ENCODE measurements at regions not wholly inside any gene's neighbourhood (a gene's known extent, or its start where the extent isn't known, plus 50 kb on each side); places are given as distances from the start of the nearest gene placed in this dataset.

DNA sequence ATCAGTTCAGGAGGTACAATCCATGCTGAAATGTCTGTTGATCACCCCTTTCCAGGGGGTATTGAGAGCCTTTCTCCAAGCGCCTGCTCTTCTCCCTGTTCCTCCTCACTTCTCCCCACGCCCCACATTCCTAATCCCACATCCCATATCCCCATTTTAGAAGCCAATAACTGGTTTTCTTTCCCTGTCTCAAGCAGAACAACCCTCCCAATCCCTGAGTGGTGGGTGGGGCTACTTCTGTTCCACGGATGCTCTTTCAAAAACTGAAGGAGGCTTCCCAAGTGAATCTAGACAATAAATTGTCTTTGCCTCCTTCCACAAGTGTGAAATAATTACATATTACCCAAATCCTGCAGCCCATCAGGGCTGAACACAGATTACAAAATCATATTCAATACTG, 77.0 kb upstream of the SEMA6A start:
- no peaks in the 10 kb centered on the region for H3K9me2 ChIP-seq (ENCODE audit: insufficient read depth)
- H3K4me1 ChIP-seq (ENCODE audit: insufficient read depth): peaks cover 59% of the 10 kb centered on the region
- H3K4me3 Mint-ChIP-seq: peak overlapping the region; percentile 51; the same call in 1 of the 3 replicates
- H3K4me2 ChIP-seq: peak overlapping the region; percentile 30
- H3K36me3 ChIP-seq (ENCODE audit: insufficient read depth): no peaks in the 10 kb centered on the region
- peak overlapping the region; percentile 95 for H3K27ac Mint-ChIP-seq
- H3K36me3 Mint-ChIP-seq (ENCODE audit: low read depth): no peaks in the 10 kb centered on the region
- no peaks in the 10 kb centered on the region for H3K9me3 Mint-ChIP-seq
- H3F3A ChIP-seq (replicated peaks; ENCODE audit: low read depth): no peaks in the 10 kb centered on the region
- ATAC-seq: peak; percentile 28
- no peak overlapping the region for H3K4me3 ChIP-seq
- H3K27me3 Mint-ChIP-seq (ENCODE audit: insufficient read depth, low read depth, poor library complexity): peaks cover 1% of the 10 kb centered on the region
- DNase-seq (ENCODE audit: low spot score): peak; percentile 16
- no peaks in the 10 kb centered on the region for H3K27me3 ChIP-seq (ENCODE audit: insufficient read depth)
- peak overlapping the region; percentile 65 for H3K27ac ChIP-seq (ENCODE audit: low read depth)
- no peaks in the 10 kb centered on the region for H4K20me1 ChIP-seq (replicated peaks; ENCODE audit: insufficient read depth)
- peaks cover 57% of the 10 kb centered on the region for H3K4me1 Mint-ChIP-seq
- TF ChIP-seq STAT1 (IDR thresholded peaks at IDR 0.05; ENCODE audit: unreplicated experiment) (no peak), NANOG (IDR thresholded peaks at IDR 0.05; ENCODE audit: borderline replicate concordance) (no peak), ZNF114 (CRISPR knock-in tag; IDR thresholded peaks at IDR 0.05) (no peak)
- TF ChIP-seq, protein P1, sequence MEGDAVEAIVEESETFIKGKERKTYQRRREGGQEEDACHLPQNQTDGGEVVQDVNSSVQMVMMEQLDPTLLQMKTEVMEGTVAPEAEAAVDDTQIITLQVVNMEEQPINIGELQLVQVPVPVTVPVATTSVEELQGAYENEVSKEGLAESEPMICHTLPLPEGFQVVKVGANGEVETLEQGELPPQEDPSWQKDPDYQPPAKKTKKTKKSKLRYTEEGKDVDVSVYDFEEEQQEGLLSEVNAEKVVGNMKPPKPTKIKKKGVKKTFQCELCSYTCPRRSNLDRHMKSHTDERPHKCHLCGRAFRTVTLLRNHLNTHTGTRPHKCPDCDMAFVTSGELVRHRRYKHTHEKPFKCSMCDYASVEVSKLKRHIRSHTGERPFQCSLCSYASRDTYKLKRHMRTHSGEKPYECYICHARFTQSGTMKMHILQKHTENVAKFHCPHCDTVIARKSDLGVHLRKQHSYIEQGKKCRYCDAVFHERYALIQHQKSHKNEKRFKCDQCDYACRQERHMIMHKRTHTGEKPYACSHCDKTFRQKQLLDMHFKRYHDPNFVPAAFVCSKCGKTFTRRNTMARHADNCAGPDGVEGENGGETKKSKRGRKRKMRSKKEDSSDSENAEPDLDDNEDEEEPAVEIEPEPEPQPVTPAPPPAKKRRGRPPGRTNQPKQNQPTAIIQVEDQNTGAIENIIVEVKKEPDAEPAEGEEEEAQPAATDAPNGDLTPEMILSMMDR (conservative IDR thresholded peaks at IDR 0.05; ENCODE audit: low read depth in 2 of 2): no peak
- H2AFZ ChIP-seq: no peak overlapping the region
- no peaks in the 10 kb centered on the region for H3K79me2 ChIP-seq (replicated peaks; ENCODE audit: insufficient read depth)

DNA sequence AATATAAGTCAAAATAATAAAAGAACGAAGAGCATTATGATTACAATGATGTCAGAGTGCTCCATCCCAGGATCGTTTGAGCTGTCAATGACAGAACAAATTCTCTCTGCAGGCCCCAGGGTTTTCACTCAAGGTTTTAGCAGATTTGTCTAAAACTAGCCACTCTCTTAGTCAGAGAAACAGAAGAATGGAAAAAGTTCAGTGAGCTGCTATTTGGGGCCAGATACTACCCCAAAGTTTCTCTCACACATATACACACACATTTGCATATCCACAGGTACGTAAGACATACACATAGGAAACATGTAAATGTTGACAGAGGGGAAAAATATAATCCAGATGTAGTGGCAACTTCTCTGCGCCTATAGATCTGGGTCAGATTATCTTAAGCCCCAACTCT, 76.3 kb upstream of the SEMA6A start:
- H4K20me1 ChIP-seq (replicated peaks; ENCODE audit: insufficient read depth): no peaks in the 10 kb centered on the region
- no peak for DNase-seq (ENCODE audit: low spot score)
- H2AFZ ChIP-seq: no peak overlapping the region
- H3K79me2 ChIP-seq (replicated peaks; ENCODE audit: insufficient read depth): no peaks in the 10 kb centered on the region
- Mint-ChIP-seq H3K9me3 (no peaks in the 10 kb centered on the region), H3K27ac (peak overlapping the region; percentile 34; the same call in 1 of the 2 replicates), H3K4me3 (no peak overlapping the region), H3K27me3 (ENCODE audit: insufficient read depth, low read depth, poor library complexity) (peaks cover 1% of the 10 kb centered on the region), H3K36me3 (ENCODE audit: low read depth) (no peaks in the 10 kb centered on the region), H3K4me1 (peaks cover 55% of the 10 kb centered on the region)
- H3K4me3 ChIP-seq: no peak overlapping the region
- H3K4me2 ChIP-seq: no peak overlapping the region
- H3K27ac ChIP-seq (ENCODE audit: low read depth): 0 out of 2 replicates have a peak overlapping the region, but pooled peaks have one; percentile 65
- no peaks in the 10 kb centered on the region for H3K36me3 ChIP-seq (ENCODE audit: insufficient read depth)
- no peaks in the 10 kb centered on the region for H3K9me2 ChIP-seq (ENCODE audit: insufficient read depth)
- H3K27me3 ChIP-seq (ENCODE audit: insufficient read depth): no peaks in the 10 kb centered on the region
- no peaks in the 10 kb centered on the region for H3F3A ChIP-seq (replicated peaks; ENCODE audit: low read depth)
- no peak for ATAC-seq
- H3K4me1 ChIP-seq (ENCODE audit: insufficient read depth): peaks cover 55% of the 10 kb centered on the region
- TF ChIP-seq JUNB (IDR thresholded peaks at IDR 0.05; ENCODE audit: unreplicated experiment): no peak
- TF ChIP-seq, protein P2, sequence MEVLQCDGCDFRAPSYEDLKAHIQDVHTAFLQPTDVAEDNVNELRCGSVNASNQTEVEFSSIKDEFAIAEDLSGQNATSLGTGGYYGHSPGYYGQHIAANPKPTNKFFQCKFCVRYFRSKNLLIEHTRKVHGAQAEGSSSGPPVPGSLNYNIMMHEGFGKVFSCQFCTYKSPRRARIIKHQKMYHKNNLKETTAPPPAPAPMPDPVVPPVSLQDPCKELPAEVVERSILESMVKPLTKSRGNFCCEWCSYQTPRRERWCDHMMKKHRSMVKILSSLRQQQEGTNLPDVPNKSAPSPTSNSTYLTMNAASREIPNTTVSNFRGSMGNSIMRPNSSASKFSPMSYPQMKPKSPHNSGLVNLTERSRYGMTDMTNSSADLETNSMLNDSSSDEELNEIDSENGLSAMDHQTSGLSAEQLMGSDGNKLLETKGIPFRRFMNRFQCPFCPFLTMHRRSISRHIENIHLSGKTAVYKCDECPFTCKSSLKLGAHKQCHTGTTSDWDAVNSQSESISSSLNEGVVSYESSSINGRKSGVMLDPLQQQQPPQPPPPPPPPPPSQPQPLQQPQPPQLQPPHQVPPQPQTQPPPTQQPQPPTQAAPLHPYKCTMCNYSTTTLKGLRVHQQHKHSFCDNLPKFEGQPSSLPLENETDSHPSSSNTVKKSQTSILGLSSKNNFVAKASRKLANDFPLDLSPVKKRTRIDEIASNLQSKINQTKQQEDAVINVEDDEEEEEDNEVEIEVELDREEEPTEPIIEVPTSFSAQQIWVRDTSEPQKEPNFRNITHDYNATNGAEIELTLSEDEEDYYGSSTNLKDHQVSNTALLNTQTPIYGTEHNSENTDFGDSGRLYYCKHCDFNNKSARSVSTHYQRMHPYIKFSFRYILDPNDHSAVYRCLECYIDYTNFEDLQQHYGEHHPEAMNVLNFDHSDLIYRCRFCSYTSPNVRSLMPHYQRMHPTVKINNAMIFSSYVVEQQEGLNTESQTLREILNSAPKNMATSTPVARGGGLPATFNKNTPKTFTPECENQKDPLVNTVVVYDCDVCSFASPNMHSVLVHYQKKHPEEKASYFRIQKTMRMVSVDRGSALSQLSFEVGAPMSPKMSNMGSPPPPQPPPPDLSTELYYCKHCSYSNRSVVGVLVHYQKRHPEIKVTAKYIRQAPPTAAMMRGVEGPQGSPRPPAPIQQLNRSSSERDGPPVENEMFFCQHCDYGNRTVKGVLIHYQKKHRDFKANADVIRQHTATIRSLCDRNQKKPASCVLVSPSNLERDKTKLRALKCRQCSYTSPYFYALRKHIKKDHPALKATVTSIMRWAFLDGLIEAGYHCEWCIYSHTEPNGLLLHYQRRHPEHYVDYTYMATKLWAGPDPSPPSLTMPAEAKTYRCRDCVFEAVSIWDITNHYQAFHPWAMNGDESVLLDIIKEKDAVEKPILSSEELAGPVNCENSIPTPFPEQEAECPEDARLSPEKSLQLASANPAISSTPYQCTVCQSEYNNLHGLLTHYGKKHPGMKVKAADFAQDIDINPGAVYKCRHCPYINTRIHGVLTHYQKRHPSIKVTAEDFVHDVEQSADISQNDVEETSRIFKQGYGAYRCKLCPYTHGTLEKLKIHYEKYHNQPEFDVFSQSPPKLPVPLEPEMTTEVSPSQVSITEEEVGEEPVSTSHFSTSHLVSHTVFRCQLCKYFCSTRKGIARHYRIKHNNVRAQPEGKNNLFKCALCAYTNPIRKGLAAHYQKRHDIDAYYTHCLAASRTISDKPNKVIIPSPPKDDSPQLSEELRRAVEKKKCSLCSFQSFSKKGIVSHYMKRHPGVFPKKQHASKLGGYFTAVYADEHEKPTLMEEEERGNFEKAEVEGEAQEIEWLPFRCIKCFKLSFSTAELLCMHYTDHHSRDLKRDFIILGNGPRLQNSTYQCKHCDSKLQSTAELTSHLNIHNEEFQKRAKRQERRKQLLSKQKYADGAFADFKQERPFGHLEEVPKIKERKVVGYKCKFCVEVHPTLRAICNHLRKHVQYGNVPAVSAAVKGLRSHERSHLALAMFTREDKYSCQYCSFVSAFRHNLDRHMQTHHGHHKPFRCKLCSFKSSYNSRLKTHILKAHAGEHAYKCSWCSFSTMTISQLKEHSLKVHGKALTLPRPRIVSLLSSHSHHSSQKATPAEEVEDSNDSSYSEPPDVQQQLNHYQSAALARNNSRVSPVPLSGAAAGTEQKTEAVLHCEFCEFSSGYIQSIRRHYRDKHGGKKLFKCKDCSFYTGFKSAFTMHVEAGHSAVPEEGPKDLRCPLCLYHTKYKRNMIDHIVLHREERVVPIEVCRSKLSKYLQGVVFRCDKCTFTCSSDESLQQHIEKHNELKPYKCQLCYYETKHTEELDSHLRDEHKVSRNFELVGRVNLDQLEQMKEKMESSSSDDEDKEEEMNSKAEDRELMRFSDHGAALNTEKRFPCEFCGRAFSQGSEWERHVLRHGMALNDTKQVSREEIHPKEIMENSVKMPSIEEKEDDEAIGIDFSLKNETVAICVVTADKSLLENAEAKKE (CRISPR knock-in tag; IDR thresholded peaks at IDR 0.05): no peak
- TF ChIP-seq STAT1 (IDR thresholded peaks at IDR 0.05; ENCODE audit: unreplicated experiment): no peak
- TF ChIP-seq ZNF331 (CRISPR knock-in tag; IDR thresholded peaks at IDR 0.05; ENCODE audit: low read depth): no peak
- TF ChIP-seq ZNF114 (CRISPR knock-in tag; IDR thresholded peaks at IDR 0.05): no peak
- TF ChIP-seq, protein P1 (conservative IDR thresholded peaks at IDR 0.05; ENCODE audit: low read depth in 2 of 2): no peak
- no peak for TF ChIP-seq POLR2AphosphoS5 (IDR thresholded peaks at IDR 0.05; ENCODE audit: low read depth)
- TF ChIP-seq EZH2 (IDR thresholded peaks at IDR 0.05; ENCODE audit: low read depth, unreplicated experiment): no peak
- no peak for TF ChIP-seq EZH2phosphoT487 (IDR thresholded peaks at IDR 0.05; ENCODE audit: unreplicated experiment)
- no peak for TF ChIP-seq CREB1 (CRISPR knock-in tag; IDR thresholded peaks at IDR 0.05; ENCODE audit: low read depth)
- no peak for TF ChIP-seq NANOG (IDR thresholded peaks at IDR 0.05; ENCODE audit: borderline replicate concordance)

All from GM23338 (cell line).